SHP77 treated with DMSO at 0.1 percent for 48 hours (cell line): ENCODE measurements at regions not wholly inside any gene's neighbourhood (a gene's known extent, or its start where the extent isn't known, plus 50 kb on each side); places are given as distances from the start of the nearest gene placed in this dataset.

ENCODE experiments used
- DNase-seq: peaks from one replicate; lab custom pipeline; 2025; lab: John Stamatoyannopoulos, UW

DNA sequence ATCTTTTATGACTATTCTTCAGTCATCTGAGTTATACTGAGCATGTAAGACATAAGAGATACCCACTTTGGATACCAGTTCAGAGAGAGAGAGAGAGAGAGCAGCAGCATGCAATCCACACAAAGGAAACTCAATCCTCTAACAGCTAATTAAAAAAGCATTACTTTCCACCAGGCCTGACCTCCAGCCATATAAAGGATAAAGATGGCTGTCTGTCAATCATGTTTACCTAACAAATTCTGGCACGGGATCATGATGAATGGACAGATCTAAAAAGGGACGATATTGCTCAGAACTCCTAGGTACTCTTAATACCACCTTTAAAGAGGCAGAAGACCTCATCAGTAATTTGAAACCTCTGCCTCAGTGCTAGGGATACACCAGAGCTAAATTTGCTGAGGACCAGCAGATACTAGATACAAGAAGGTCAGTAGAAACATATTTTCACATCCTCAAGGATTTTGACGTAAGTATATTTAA lies 159.2 kb downstream of the RPS12 start:
- DNase-seq = peak; percentile 27

GRCh38 chr6:132974122-132974521 lies 159.8 kb downstream of the RPS12 start:
- no peak for DNase-seq

GRCh38 chr6:132977413-132977812 lies 163.0 kb downstream of the RPS12 start:
- no peak for DNase-seq

GRCh38 chr6:132978685-132979084 lies 164.3 kb downstream of the RPS12 start:
- DNase-seq = no peak

DNA sequence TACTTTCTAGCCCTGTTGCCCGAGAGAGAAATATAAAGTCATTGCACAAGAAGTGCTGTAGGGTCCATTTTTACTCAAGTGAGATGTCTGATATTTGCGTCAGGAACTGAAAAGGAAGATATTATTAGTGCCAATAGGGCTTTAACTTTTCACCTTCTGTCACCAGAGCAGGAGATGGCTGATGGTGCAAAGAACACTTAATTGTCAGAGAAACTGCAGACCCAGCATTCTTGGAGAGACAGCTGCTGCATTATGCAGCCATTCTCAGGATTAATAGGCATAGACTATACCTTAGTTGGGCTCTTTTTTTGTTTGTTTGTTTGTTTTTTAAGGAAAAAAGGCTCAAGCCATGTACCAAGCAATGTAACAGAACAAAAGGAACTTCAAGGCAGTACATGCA lies 179.4 kb downstream of the RPS12 start:
- no peak for DNase-seq

DNA sequence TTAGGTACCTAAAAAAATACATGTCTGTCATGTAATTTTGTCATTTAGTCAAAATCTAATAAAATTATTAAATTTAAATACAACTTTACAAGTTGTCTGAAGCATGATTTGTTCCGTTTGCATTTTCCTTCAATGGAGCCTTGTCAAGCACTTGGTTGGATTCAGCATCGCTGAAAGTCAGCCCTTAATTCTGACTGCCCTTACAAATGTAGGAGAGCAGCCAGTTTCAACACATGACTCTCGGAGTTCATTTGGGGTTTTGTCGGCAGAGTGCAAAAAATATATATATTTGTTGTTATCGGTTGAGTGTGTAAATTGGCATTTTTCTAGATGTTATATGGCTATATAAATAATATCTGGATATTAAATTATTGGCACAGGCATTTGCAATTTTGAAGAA lies 180.6 kb downstream of the RPS12 start:
- DNase-seq = no peak

DNA sequence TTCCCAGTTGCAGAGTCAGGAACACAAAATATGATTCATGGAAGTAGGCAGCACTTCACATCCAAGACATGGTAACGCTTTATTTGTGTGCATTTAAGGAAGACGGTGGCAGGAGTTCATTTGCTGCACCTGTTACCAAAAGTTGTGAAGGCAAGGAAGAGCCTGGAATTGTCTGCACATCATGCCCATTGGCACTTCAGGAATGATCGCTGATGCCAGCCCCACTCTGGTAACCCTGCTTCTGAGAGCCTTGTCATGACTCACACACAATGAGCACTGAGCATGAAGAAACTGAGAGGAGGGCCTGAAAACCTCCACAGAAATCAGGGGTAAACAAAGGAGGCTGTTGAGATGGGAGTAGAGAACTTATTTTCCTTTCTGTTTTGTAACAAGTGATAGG lies 181.1 kb downstream of the RPS12 start:
- no peak for DNase-seq

DNA sequence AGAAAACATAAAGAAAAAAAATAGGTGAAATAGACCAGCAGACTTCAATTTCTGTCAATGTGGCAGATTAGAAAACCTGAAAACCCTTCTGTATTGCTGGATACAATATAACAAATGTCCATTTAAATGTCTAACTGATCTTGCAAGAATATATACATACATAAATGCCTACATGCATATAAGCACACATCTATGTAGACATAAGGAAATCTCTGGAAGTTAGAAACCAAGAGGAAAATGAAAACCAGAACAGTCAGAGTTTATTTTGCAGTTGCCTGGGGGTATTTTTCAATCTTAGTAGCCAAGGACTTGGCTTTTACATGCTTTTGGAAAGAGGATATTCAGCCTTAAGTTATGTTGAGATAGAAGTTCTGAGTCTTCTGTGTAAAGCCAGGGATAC lies 184.0 kb downstream of the RPS12 start:
- no peak for DNase-seq

GRCh38 chr6:133001040-133001565 lies 186.7 kb downstream of the RPS12 start:
- no peak for DNase-seq

GRCh38 chr6:133004304-133004884 lies 190.0 kb downstream of the RPS12 start:
- no peak for DNase-seq

GRCh38 chr6:133012774-133013173 lies 198.4 kb downstream of the RPS12 start:
- no peak for DNase-seq

DNA sequence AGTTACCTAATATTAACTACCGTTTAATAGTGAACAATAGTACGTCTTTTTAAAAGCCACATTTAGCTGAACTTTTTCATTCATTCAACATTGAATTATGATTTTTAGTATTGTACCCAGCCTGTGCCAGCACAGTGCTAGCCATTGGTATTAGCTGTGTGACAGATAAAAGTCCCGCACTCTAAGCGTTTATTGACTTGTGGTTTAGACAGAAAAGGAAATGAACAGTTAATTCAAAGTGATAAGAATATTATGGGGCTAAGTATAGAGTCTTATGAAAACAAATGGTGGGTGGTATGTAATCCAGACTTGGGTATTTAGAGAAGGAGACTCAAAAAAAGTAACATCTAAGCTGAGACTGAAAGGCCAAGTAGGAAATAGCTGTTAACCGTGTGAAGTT lies 202.3 kb downstream of the RPS12 start:
- no peak for DNase-seq

DNA sequence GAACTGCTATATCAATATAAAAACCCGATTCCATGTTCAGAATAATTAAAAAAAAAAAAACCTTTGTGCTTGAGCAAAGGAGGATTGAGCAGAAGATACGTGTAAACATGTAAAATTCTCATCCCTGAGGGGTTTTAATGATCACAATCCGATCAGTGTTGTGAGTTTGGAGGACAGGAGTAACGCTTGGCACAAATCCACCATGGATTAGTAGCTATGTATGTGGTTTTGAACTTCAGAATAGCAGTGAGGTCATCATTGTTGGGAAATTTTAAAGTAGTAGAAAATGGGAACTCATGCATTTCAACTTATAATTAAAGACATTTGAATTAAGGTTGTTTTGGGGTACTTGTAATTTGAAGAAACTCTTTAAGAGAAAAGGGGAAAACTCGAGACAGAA lies 203.2 kb downstream of the RPS12 start:
- no peak for DNase-seq

DNA sequence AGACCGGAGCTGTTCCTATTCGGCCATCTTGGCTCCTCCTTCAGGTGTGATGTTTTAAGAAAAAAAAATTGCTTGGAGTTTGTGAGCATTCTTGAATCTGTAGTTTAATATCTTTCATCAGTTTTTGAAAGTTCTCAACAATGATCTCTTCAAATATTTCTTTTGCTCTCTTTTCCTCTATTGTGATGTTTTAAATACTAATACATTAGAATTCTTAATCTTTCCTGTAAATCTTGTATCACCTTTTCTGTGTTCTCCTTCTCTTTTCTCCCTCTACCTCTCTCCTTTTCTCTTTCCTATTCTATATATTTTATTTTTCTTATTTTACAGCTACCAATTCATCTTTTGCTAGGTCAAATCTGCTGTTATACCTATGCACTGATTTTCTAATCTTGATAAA lies 212.3 kb downstream of the RPS12 start:
- DNase-seq = no peak

DNA sequence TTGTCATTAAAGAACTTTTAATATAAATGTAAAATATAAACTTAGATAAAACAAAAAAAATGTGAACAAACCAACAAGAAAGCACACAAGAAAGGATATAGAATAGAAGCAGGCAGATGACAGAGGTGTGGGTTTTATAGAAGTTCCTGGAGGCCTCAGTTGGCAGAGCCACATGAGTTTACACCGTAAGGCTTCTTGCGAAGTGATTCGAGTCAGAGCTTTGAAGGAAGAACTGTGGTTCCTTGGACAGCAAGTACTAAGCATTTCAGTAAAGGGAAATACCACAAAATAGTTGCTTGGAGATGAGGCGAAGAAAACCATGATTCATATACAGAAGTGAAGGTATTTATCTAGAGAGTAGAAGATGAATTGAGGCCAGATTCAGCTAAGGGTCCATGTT lies 207.9 kb upstream of the EYA4 start:
- DNase-seq = no peak

DNA sequence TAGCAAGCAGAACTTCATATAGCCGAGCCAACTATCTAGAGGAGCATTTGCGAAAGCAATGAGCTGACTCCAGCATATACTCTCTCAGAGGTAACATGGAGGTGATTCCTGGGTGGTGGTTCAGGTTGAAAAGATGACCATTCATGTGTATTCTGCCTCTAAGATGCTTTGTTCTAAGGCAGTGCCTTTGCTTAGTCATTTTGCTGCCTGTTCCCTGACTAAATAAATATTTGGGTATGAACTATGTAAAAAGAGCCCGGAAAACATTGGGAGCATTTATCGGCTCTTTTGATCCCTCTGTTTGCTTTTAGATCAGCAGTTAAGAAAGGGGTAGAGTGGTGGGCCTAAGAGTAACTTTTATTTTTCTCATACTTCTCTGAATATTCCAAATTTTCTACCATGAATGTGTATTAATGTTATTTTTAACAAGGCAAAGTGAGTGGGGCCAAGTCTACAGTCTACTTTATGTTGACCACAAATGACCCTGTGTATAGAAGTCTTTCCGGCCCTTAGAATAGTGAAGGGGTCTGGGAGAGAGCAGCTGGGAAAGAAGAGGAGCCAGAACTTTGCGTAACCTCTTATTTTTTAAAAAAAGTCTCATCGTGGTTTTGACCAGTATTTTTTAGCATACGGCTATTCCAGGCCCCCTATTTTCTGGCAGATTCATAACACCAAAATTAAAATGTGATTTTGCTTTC lies 206.5 kb upstream of the EYA4 start:
- DNase-seq = no peak

GRCh38 chr6:133040094-133040802 lies 200.9 kb upstream of the EYA4 start:
- DNase-seq = no peak

- DNase-seq = peak; percentile 8
Measured at GRCh38 chr6:133040803-133041419, 200.2 kb upstream of the EYA4 start.

- no peak for DNase-seq
Measured at GRCh38 chr6:133042550-133043120, 198.5 kb upstream of the EYA4 start.

DNA sequence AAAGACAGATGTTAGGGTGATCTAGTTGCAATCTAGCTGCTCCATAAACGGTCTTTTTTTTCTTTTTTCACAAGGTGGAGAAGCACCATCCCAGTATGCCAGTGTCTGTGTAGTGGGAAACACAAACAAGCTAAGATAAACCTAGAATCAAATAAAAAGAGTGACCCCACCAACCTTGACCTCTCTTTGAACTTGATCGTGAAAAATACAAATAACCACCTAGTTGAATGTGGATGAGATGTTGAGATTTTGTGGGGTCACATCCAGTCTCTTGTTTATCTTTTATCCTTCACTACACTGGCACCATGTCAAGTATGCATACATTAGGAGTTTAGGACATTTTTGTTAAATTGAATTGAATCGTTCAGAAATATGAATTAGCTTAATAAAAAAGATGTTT lies 194.6 kb upstream of the EYA4 start:
- no peak for DNase-seq

DNA sequence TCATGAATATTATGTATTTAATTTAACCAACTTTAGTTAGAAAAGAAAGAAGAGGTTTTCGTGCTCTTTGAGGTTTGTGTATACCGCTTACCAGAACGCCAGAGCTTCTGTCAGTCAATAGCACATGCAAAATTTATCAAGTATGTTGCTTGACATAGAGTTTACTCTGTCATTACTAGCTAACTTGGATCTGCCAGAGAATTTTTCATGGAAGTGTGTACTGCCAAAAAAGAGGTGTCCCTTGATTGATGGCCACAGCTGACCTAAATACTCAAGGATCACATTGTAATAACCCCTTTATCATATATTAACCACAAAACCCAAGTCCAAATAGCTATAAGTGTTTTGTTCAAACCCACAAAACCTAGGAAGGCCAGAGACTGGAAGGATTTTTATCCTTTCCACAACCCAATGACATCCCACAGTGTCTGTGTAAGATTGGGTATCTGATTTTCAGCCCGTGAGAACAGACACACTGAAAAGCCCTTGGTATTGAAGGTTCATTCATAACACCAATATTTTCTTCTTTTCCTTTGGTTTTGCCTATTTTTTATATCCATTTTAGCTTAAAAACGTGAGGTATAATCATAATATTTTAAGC lies 194.0 kb upstream of the EYA4 start:
- DNase-seq = no peak

- no peak for DNase-seq
Measured at GRCh38 chr6:133047706-133048105, 193.5 kb upstream of the EYA4 start.
